SK-N-SH treated with all-trans-retinoic acid at 6 μM for 48 hours (cell line): ENCODE measurements at regions not wholly inside any gene's neighbourhood (a gene's known extent, or its start where the extent isn't known, plus 50 kb on each side); places are given as distances from the start of the nearest gene placed in this dataset.
A peak's percentile ranks its signal among the peaks of the same experiment; 100 is the strongest.

ENCODE experiments used
- ISL1 ChIP-seq: fragments of 250-450 bp; sonication (Bioruptor Pico); IDR thresholded peaks from 2 replicates; pipeline ENCODE4 v2.1.2; 2022; ENCODE audit warnings: mild to moderate bottlenecking, moderate library complexity
- OSR1 ChIP-seq: fragments of 250-450 bp; sonication (Bioruptor Pico); IDR thresholded peaks from 2 replicates; pipeline ENCODE4 v1.8.0; 2022; ENCODE audit warnings: moderate library complexity, mild to moderate bottlenecking, inconsistent platforms
- PATZ1 ChIP-seq: fragments of 250-450 bp; sonication (Bioruptor Pico); IDR thresholded peaks from 2 replicates; pipeline ENCODE4 v1.8.0; 2020; ENCODE audit warnings: mild to moderate bottlenecking, moderate library complexity, borderline replicate concordance

GRCh38 chr18:34431042-34431441 lies 206.3 kb upstream of the NOL4 start:
- peak; percentile 89; the same call in 1 of the 2 replicates for TF ChIP-seq PATZ1
- TF ChIP-seq OSR1 (CRISPR knock-in tag): no peak
- peak; percentile 98 for TF ChIP-seq ISL1 (CRISPR knock-in tag)
